ENCODE measurements at regions not wholly inside any gene's neighbourhood (a gene's known extent, or its start where the extent isn't known, plus 50 kb on each side); places are given as distances from the start of the nearest gene placed in this dataset.

DNA sequence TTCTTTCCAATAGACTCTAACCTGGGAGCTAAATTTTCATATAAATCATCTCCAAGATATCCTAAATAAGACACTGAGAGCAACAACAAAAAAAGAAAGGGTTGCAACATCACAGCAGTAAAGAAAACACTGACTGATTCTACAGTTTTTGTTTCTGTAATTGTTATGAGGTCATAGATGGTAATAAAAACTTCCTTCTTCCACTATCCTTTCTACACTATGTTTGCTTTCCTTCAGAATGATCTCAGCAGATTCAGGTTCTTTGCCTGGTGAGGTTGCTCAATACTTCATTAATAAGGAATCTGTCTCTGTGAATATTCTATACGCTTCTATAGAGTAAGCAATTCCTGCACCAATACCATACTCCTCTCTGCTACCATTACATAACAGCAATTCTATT lies 835.6 kb upstream of the GRAMD2B start:
- DNase-seq: no peak

- no peak for DNase-seq
Observed at GRCh38 chr5:125592856-125593255, 830.4 kb upstream of the GRAMD2B start.

DNA sequence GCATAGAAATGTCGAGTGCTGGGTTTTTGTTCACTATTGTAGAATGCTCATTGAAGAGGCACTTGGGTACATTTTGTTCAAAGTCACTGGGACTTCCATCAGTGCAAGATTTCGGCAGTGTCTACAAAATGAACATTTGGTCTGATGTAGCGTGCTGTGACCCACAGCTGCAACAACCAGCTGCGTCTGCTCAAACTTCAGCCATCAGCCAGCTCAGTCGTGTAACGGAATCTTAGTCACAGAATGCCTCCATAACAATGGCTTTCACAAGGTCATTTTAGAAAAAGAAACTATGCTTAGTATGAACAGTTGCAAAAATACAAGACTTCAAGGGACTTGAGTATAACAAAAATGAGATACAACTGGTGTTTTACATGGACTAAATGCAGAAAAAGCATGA lies 828.1 kb upstream of the GRAMD2B start:
- DNase-seq: no peak

DNA sequence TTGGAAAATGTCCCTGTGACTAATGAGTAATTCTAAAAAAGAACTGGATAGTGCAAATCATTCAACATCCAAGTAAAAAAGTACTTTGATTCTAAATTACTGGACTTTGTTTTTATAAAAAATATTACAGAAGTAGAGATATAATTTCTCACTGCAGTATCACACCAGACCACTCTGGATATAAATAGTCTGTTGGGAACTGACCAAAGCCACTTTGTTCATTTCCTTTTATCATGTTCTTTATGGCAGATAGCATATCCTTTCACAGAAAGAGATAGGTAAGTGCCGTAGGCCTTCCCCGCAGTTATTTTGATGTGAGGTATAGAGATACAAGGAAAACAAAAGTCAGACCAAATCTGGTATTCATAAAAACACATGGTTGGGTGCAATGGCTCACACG lies 827.4 kb upstream of the GRAMD2B start:
- DNase-seq: no peak

- no peak for DNase-seq
Observed at GRCh38 chr5:125597338-125597737, 825.9 kb upstream of the GRAMD2B start.

DNA sequence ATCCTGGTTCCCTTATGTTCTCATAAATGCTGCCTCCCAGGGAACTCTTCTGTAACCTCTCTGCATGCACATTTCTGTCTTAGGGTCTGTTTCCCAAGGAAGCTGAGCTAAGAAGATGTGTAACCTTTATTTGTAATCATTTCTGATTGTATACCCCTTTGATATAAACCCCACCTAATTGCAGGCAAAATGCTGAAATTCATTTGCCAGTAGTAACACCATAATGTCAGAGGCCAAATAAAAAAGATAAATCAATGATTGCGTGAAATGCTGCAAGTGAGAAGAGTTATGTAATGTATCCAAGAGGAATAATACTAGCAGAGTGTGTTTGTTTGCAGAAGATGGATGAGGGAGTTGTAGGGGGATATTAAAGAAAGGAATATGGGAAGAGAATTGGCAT lies 822.6 kb upstream of the GRAMD2B start:
- DNase-seq: no peak

GRCh38 chr5:125602184-125602583 lies 821.0 kb upstream of the GRAMD2B start:
- DNase-seq: no peak

DNA sequence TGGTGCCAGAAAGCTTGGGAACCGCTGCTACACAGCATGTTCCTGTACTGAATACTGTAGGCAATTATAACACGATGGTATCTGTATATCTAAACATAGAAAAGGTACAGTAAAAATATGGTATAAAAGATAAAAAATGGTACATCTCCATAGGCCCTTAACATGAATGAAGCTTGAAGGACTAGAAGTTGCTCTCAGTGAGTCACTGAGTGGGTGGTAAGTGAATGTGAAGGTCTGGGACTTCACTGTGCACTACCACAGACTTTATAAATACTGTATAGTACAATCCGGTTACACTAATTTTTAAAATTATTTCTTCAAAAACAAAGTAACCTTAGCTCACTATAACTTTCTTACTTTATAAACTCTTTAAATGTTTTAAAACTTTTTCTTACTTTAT lies 819.9 kb upstream of the GRAMD2B start:
- DNase-seq: no peak

GRCh38 chr5:125604104-125604503 lies 819.1 kb upstream of the GRAMD2B start:
- no peak for DNase-seq

DNA sequence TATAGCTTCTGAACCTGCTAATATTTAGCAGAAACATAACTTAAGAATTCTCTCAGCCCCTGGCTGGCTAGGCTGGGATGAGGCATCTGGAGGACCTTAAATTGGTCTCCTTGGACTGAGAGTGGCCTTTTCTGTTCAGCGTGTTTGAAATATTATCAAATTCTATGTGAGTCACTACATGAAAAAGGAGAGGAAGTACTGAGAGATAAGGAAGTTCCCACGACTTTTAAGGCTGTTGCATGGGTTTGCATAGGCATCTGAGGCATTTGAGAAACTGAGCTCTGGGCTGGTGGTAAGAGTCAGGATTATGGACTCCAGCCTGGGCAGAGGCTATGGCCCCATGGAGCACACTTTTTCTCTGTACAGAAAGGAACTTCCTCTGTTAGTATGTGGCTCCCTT lies 816.2 kb upstream of the GRAMD2B start:
- no peak for DNase-seq

DNA sequence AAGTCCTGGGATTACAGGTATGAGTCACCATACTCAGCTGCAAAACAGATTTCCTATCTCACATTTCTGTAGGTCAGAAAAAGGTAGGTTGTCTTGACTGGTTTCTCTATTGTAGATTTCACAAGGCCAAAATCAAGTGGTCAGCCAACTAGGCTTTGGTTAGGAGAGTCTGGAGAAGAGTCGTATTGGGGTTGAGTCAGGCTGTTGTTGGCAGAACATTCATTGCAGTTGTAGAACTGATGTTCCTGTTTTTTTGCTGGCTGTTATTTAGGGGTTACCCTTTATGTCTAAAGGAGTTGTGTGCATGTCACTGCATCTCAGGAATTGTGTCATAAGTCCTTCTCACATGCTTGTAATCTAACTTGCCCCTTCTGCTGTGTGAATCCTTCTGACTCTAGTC lies 814.2 kb upstream of the GRAMD2B start:
- no peak for DNase-seq

- DNase-seq: no peak
Observed at GRCh38 chr5:125610892-125611291, 812.3 kb upstream of the GRAMD2B start.

DNA sequence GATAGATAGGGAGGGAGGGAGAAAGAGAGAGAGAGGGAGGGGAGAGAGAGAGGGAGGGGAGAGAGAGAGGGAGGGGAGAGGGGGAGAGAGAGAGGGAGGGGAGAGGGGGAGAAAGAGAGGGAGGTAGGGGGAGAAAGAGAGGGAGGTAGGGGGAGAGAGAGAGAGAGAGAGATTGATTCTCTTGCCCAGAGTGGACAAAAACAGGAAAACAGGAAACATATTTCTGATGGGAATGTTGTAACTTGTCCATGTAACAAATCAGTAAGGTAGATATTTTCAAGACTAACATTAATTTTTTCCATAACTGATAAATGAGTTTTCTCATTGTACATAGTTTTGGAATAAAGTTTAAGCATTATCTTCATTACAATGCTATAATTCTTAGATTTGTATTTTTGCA lies 811.7 kb upstream of the GRAMD2B start:
- DNase-seq: no peak

- DNase-seq: peak; percentile 35
Observed at GRCh38 chr5:125612181-125612721, 811.0 kb upstream of the GRAMD2B start.

DNA sequence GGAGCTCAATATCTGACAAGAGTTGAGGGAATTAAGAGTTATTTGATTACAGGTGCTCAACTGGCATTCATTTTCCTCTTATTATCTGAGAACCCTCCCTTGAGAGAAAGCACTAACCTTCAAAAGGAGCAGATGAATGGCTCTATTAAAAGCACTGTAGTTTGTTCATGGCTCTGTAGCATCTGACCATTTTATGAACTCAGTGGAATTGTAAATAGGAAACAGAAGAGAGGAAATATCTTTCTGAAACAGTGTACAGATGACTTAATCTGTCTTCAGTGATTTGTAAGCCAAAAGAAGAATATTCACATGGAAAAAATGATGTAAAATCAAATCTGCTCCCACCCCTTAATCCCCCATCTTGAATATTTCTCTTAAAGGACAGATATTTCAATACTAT lies 810.4 kb upstream of the GRAMD2B start:
- DNase-seq: no peak

GRCh38 chr5:125630237-125630636 lies 793.0 kb upstream of the GRAMD2B start:
- DNase-seq: no peak

GRCh38 chr5:125633523-125633922 lies 789.7 kb upstream of the GRAMD2B start:
- DNase-seq: no peak

- DNase-seq: peak; percentile 28
Observed at GRCh38 chr5:125634216-125634835, 788.9 kb upstream of the GRAMD2B start.

- DNase-seq: no peak
Observed at GRCh38 chr5:125639858-125640257, 783.4 kb upstream of the GRAMD2B start.

DNA sequence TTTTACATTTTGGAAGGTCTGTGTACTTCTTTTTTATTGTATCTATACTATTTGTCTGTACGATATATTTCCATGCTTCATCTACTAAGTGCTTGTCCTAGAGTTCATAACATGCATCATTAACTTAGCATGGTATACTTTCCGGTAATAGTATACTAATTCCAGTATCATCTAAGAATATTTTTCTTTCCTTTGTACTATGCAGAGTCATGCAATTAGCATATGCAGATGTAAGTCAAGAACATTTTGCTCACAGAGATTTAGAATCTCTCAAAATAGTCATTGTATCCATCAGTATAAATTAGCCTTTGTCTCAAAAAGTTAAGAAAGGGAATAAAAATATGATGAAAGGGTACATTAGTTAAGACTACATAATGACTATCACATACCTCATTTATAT lies 770.4 kb upstream of the GRAMD2B start:
- no peak for DNase-seq

GRCh38 chr5:125654392-125654791 lies 768.8 kb upstream of the GRAMD2B start:
- no peak for DNase-seq

DNA sequence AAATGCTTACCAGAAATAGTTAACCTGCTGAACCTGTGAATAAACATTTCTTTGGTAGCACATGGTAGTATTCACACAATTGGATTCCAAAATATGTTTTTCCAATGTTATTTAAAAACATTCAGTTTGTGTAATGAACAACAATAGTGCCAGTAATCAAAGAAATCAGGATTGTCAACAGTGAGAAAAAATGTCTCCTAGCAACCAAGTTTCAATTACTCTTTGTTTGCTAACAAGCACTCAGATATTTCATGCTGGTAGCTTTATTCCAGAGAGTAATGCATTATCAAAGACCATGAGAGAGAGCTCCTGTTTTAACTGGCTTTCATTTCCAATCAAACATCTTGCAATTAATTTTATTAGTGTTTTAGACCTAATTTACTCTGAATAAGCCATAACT lies 768.1 kb upstream of the GRAMD2B start:
- no peak for DNase-seq

GRCh38 chr5:125657936-125658335 lies 765.3 kb upstream of the GRAMD2B start:
- peak; percentile 2 for DNase-seq

GRCh38 chr5:125659316-125660023 lies 763.7 kb upstream of the GRAMD2B start:
- no peak for DNase-seq
